CD4-positive, alpha-beta T cell treated with Interleukin-17A for 4 hours (primary cell): ENCODE measurements at regions not wholly inside any gene's neighbourhood (a gene's known extent, or its start where the extent isn't known, plus 50 kb on each side); places are given as distances from the start of the nearest gene placed in this dataset.
"Not testable (repeated sequence)": the region's sequence is repeated elsewhere in the genome, so short reads cannot be mapped to it uniquely, and the experiment has no call there.

ENCODE experiments used
- DNase-seq: peaks from one replicate; pipeline ENCODE4 v3.0.0-alpha.2; 2020; ENCODE audit warnings: mixed read lengths

DNA sequence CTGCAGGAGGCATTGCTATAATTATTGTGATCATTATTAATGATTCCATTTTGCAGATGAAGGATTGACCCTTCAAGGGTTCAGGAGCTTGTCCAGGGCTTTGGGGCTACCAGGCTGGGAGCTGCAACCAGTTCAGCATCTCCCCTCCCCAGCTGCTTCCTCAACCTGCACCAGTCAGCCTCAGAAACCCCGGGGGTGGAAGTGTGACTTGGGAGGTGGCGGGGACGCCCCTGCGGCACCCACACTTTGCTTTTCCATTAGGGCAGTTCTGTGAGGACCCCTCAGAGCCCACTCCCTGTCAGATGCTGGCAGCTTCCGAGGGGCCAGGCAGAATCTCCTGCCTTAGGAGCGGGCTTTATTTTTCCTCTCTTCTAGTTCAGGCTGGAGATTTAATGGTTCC is 85.6 kb downstream of the OLFM1 start:
- no peak for DNase-seq

DNA sequence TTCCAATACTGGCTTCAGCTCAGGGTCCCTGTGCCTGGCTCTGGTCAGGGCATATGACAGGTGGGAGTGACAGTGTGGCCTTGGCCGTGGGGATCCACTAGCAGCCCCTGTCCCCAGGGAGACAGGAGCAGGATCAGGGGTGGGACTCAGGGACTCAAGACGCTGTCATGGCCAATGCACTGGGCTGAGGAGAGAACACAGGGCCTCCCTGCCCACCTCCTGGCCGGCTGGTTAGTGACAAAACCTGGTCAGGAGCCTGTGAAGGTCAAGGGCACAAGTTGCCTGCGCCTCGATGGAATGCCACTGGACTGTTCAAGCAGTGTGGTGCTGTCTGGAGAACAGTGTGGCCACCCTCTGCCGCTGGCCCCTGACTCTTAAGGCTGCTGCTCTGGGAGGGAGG is 86.8 kb downstream of the OLFM1 start:
- no peak for DNase-seq

DNA sequence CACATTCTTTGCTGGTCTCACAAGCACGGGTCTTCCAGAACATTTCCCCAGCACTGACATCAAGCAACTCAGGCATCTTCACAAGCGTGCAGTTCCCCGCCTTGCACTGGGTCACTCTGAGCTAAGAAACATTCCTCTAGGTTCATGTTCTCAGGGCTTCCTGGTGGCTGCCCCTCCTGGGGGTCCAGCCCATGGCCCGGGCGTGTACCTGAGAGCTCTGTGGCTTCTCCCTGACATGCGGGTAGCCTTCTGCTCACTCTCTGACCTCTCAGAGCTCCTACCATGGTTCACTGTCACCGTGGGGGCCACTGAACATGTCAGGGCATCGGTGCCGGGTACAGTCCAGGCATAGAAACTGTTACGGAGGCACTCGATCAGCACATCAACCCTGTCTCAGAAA is 87.5 kb downstream of the OLFM1 start:
- DNase-seq, result no peak

DNA sequence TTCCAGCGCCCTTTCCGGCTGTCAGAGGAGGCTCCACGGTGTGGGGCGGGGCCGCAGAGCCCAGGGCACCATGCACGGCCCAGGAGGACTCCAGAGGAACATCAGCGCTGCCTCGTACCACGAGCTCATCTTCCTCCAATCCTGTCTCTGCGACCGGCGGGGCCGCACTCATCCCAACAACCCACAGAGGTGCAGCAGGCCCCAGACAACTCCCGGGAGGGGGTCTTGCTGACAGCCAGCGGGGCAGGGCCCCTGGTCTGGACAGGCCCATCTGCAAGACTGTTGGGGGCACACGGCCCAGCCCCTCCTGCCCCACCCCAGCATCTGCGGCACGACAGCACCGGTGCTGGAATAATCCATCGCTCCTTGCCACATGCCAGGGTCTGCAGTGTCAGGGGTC is 88.8 kb downstream of the OLFM1 start:
- no peak for DNase-seq

DNA sequence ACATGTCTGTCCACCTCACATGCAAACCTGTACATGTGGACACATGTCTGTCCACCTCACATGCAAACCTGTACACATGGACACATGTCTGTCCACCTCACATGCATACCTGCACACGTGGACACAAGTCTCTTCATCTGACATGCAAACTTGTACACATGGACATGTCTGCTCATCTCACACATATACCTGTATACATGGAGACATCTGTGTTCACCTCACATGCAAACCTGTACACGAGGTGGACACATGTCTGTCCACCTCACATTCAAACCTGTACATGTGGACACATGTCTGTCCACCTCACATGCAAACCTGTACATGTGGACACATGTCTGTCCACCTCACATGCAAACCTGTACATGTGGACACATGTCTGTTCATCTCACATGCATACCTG is 90.1 kb downstream of the OLFM1 start:
- not testable (repeated sequence) for DNase-seq

DNA sequence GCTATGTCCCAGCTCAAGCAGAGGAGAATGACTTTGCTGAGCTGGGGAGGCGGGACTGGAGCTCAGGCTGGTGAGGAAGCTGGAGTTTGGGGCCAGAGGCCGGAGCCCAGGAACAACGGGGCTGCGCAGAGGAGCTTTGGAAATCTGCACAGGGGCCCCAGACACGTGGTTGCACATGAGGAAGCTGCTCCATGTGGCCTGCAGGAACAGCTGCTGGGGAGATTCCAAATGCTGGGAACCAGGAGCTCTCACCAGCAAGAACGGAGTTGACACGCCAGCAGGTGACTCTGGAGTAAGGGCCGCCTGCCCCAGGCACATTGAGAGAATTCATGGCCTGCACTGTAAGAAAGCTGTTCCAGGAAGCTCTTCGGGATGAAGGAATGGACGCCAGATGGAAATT is 91.0 kb downstream of the OLFM1 start:
- no peak for DNase-seq

DNA sequence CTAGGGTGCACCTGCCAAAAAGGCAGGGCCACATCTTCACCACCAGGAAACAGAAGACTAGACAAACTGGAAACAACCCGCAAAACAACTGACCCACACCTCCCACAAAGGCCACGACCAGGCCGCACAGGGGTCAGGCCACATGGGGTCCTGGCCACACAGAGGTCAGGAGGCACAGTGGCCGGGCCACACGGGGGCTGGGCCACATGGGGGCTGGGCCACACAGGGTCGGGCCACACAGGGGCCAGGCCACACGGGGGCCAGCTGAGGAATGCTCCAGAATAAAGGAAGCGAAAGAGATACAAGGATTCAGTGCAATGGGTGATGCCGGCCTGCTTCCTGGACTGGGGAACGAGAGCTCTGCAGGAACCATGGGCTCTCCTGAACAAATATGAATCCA is 91.6 kb downstream of the OLFM1 start:
- no peak for DNase-seq

DNA sequence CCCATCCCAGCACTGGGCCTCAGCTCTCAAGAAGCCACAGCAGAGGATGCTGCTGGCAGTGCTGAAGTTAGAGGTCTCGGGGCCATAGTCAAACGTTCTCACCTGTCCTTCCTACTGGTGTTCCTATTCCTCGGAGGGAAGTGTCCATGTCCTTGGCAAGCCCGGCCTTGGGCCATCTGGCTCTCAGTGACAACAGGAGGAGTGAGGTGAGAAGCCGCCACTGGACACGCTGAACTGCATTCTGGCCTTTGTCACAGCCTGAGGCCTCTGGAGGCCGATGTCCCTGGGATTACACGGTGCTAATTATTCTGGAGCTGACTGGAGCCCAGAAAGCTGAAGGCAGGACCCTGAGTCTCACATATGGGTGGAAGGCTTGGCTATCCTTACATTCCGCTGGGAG is 92.5 kb downstream of the OLFM1 start:
- DNase-seq, result no peak

DNA sequence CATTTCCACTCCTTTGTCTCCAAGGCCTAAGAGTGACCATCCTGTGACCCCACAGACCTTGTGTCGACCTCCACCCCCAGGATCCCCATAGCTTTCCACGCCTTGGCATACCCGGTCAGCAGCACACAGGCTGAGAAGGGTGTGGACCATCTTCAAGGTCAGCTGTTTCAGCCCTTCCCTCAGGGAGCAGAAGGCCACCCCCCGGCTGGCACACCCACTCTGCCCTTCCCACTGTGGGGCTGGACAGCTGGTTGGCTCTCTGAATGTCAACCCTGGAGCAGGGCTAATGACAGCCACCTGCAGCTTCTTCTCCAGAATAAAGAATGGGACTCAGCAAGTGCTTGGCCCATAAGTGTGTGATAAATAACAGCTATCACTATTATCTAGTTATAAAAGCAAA is 93.1 kb downstream of the OLFM1 start:
- no peak for DNase-seq

DNA sequence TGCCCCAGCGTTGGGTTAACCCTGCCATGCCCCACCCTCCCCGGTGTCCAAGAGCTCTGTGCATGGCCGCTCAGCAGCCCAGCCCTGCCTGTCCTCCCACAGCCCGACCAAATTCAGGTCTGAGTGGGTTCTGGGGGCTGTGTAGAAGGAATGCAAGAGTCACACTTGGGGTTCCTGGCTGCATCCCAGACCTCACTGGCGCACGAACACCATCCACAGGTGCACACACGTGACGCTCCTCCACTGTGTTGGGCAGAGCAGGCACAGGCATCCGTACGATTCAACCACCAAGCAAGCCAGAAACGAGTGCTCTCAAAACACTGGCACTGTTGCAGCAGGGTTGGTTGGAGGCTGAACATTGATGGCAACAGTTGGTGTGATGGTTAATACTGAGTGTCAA is 93.9 kb downstream of the OLFM1 start:
- no peak for DNase-seq

DNA sequence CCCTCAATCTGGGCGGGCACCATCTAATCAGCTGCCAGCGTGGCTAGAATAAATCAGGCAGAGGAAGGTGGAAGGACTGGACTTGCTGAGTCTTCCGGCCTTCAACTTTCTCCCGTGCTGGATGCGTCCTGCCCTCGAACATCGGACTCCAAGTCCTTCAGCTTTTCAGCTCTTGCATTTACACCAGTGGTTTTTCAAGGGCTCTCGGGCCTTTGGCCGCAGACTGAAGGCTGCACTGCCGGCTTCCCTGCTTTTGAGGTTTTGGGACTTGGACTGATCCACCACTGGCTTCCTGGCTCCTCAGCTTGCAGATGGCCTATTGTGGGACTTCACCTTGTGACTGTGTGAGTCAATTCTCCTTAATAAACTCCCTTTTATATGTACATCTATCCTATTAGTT is 94.4 kb downstream of the OLFM1 start:
- DNase-seq, result not testable (repeated sequence)

DNA sequence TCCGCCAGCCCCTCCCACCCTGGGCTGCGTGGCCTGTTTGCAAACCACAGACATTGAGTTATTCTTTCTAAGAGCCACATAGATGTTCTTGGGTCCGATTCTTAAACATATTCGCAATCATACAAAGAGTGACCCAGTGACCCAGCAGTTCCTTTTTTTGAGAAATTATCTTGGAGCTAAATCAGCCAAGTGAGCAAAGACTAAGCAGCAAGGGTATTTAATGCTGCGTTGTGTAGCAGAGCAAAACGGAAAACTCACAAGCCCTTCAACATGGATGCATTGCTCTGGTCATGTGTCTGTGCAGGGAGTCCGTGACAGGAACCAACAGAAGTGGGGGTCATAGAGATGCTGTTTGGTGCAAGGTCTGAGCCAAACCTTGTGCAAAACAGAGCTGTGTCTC is 95.6 kb downstream of the OLFM1 start:
- DNase-seq, result no peak

DNA sequence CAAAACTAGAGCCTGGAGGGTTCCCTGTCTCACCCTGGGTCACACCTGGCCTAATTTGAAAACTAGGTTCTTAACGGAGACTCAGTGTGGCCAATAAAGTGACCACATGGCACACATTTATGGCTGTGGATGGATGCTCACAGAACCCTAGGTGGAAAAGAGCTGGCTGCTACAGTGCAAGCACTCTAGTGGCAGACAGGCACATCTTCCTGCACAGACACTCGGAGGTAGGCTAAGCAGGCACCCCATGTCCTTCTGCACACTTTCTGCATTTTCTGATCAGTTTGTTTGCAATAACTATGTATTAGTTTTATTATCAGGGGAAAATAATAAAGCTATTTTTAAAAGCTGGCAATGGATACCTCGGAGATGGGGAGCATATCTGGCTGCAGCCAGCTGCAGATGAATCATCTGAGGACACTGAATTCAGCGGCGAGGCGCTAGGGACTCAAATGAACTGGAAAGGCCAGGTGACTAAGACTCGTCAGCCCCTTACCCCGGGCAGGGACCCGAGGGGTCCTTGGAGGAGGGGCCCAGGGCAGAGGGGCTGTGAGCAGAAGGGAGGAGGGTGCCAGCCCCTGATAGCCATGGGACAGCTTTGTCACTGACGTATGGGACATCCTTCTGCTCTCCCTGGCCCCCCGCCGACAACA is 96.2 kb downstream of the OLFM1 start:
- no peak for DNase-seq

DNA sequence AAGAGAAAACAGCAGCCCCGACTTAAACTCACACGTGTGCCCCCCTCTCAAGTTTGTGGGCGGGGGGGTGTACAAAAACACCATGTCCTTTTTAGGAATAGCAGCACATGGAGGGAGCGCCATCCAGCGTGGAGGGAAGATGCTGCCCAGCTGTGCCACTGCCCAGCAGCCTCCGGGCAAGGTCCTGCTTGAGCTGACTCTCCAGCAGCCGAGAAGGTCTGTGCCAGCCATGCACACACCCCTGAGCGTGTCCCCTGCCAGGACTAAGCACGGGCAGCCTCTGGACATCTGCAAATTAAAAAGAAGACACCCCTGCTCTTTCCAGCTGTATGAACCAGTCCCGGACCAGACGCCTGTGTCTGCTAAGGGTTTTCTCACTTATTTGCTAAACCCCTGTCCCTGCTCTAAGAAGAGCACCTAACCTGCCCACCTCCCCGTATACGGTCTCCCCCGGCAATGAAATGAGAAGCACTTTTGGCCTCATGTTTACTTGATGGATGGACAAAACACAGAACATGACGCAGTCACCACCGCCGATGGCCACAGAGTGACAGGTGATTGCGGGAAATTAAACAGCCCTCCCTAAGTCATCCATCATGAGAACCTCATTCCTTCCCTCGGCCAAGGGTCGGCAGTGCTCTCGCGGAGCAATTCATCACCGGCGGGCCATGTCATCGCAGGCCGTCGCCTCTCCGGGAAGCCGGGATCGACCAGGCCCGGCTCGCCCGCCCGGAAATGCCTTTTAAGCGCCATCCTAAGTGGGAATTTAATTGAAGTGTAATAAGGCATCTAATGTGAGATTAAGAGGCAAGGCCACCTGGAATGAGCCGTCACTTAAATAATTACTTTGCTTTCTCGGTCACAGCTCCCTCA is 96.9 kb downstream of the OLFM1 start:
- no peak for DNase-seq

DNA sequence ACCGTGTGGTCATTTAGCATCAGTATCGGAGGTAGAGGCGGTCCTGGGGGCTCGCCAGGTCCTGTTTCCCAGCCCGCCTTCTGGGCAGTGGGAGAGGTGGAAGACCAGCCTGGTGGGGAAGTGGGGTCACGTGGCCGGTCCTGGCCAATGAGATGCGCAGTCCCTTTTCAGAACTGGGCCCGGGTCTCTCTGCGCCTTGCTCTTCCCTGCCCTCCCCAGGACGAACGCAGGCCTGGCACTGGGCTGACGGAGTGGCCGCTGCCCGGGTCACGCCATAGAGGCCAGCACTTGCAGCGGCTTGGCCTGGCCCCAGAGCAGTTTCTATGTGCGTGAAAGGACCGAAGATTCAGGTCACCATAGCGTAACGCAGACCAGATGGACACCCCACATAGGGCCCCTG is 97.6 kb downstream of the OLFM1 start:
- no peak for DNase-seq

DNA sequence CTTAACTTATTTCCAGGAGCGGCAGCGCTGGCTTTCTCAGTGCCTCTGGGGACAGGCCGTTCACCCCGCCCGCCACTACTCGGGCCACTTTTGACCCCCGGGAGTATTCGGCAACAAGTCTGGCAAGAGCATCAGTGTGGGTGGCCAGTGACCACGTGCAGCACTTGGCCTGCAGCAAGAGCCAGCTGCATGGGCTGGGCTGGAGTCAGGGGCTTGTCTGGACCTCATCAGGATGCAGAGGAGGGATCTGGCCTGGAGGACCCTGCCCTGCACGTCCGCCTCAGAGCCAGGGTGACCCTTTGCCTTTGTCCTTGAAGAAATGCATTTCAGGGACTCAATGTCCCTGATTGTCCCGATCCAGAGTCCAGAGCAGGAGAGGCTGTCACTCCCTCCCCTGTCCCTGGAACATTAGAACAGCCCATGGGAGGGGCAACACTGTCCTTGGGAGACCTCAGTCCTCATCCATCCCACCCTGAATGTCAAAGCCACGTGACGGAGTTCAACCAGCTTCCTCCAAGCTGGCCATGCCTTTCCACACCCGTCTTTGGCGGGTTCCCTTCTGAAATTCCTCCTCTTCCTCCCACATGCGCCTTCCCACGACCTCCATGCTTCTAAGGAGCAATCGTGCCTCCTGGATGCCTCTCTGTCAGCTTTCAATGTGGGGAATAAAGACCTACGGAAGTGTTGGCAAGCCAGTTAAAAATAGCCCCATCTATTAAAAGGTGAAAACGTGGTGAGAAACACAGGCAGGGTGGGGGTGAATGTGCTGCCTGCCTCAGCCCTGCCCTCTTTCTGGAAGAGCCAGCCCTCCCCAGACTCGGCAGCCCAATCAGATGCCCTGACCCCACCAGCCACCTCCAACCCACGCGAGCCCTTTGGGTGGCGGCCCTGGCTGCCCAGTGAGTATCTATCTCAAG is 99.0 kb downstream of the OLFM1 start:
- no peak for DNase-seq

DNA sequence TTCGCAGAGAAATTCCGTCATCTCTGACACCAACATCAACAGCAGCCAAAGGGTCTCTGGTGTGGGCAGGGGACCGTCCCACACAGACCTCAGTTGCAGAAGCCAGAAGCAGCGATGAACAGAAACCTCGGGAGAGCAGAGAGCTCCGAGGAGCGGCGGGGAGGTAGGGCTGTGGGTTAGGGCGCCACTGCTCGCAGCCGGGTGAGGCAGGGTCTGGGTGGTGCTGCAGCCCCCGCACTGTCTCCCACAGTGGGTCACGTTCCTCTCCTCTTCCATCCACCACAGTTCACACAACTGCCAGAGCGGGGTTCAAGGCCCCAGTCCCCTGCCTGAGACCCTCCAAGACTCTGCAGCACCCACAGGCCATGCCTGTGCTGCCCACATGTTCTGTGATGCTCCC is 99.9 kb downstream of the OLFM1 start:
- DNase-seq, result no peak

DNA sequence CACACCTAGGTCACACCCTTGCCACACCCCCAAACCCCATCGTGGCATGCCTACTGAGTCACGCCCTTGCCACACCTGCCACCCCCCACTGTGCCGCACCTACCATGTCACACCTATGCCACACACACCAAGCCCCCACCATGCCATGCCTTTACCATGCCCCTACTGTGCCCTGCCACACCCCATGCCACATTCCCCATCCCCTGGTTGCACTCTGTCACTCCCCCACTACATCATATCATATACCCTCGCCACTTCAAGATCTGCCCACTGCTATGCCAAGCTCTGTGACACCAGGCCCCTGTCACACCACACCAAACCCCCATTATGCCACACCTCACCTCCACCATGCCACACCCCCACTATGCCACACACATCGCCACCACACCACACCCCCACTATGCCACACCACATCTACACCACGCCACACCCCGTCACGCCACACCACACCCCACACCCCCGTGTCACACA is 101.2 kb downstream of the OLFM1 start:
- no peak for DNase-seq

DNA sequence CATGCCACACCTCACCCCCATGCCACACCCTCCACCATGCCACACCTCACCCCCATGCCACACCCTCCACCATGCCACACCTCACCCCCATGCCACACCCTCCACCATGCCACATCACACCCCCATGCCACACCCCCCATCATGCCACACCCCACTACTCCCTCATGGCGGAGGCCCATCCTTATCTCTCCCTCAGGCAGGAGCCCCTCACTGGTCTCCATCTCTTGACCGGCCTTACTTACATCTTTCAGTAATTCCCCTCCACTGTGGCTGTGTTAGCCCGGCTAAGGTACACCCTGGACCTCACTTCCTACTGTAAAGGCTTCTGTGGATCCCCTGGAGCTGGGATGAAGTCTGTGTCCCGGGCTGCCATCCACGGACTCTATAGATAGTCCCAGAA is 102.0 kb downstream of the OLFM1 start:
- no peak for DNase-seq

DNA sequence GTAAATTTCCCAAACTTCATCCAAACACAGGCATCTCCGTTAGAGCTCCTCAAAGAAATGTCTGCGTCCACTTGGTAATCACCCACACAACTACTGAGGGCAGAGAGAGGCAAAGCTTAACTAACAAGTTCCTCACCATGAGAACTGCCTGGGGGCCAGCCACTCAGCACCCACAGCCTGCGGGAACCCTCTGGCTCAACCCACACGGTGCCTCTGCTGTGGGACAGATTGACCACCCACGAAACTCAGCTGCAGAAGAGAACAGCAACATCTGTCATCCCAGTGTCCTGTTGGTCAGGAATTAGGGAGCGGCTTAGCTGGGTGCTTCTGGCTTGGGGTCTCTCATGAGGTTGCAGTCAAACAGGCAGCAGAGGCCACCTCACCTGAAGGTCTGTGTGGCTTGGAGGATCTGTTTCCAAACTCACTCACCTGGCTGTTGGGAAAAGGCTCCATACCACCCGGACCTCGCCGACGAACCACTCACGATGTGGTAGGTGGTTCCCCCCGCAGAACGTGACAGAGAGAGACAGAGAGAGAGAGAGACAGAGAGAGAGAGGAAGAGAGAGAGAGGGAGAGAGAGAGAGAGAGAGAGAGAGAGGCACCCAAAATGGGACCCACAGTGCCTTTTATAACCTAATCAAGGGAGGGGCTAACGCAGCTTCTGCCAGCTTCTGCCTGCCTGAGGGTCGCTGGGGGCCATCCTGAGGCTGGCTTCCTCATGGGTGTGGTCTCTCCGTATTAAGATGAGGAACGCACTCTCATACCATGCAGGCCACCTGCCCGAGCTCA is 103.5 kb downstream of the OLFM1 start:
- no peak for DNase-seq

DNA sequence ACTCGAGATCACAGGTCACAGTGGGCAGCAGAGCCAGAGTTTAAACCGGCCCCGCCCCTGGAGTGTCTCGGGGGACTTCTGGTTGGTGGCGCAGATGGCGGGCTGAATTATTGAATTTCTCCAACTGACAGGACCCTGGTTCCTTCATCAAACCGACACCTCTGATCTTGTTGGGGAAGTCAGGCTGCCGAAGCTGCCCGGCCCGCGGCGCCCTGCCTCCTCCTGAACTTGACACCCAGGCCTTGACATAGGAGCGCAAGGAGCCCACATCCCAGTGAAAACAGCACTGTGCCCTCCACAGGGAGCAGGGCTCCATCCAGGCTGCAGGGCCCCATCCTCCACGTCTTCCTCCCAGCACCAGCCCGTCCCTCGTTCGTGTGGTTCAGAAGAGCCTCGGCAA is 105.2 kb downstream of the OLFM1 start:
- DNase-seq, result no peak

DNA sequence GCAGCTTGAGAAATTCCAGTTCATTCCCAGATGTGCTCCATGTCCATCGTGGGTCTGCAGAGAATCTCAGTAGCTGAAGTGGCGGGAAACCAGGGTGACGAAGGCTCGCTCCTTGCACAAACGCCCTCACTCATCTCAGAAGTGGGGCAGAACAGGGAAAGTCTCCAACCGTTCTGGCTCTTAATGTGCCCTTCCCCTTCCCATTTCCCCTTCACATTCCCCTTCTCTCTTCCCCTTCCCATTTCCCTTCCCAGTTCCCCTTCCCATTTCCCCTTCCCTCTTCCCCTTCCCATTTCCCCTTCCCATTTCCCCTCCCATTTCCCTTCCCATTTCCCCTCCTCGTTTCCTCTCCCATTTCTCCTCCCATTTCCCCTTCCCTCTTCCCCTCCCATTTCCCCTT is 108.5 kb downstream of the OLFM1 start:
- DNase-seq, result not testable (repeated sequence)

DNA sequence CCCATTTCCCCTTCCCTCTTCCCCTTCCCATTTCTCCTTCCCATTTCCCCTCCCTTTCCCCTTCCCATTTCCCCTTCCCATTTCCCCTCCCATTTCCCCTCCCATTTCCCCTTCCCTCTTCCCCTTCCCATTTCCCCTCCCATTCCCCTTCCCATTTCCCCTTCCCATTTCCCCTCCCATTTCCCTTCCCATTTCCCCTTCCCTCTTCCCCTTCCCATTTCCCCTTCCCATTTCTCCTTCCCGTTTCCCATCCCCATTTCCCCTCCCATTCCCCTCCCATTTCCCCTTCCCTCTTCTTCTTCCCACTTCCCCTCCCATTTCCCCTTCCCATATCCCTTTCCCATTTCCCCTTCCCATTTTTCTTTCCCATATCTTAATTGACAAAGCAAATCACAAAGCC is 109.0 kb downstream of the OLFM1 start:
- no peak for DNase-seq
